ENCODE measurements at regions not wholly inside any gene's neighbourhood (a gene's known extent, or its start where the extent isn't known, plus 50 kb on each side); places are given as distances from the start of the nearest gene placed in this dataset.
A peak's percentile ranks its signal among the peaks of the same experiment; 100 is the strongest.
"Not testable (repeated sequence)": the region's sequence is repeated elsewhere in the genome, so short reads cannot be mapped to it uniquely, and the experiment has no call there.

- 33 to 55% (median 46%) methylated on average over 10 of the region's 10 CpGs for WGBS, 4 donors
- Histone ChIP-seq H3K27ac (peak overlapping the region in 5 of 12 donors; percentile 31 to 61 (median 40)), H3K4me3 (no peak overlapping the region), H3K36me3 (no peaks in the 10 kb centered on the region), H3K4me1 (peaks cover 0 to 37% (median 16%) of the 10 kb centered on the region in 12 donors), H3K27me3 (no peaks in the 10 kb centered on the region), H3K9me3 (no peaks in the 10 kb centered on the region)
- ATAC-seq, result peak; percentile 27 to 82 (median 65)
- peak in 2 of 5 donors; percentile 33 to 42 for DNase-seq
- intact Hi-C loops (cut with DNase I), result no loop called here
- TF ChIP-seq CTCF (IDR thresholded peaks at IDR 0.05), result no peak
- no peak for TF ChIP-seq POLR2A (IDR thresholded peaks at IDR 0.05)
Observed at GRCh38 chr11:15843309-15843872, 513.0 kb downstream of the SOX6 start.

- no peak for TF ChIP-seq POLR2A (IDR thresholded peaks at IDR 0.05)
- no peak for TF ChIP-seq CTCF (IDR thresholded peaks at IDR 0.05)
- Histone ChIP-seq H3K36me3 (no peaks in the 10 kb centered on the region), H3K9me3 (no peaks in the 10 kb centered on the region), H3K27me3 (no peaks in the 10 kb centered on the region), H3K4me1 (peaks cover 0 to 43% (median 18%) of the 10 kb centered on the region in 12 donors), H3K27ac (no peak overlapping the region), H3K4me3 (no peak overlapping the region)
- intact Hi-C loops (cut with DNase I), result no loop called here
- ATAC-seq, result no peak
- DNase-seq, result no peak
Observed at GRCh38 chr11:15845261-15845660, 511.1 kb downstream of the SOX6 start.

- Histone ChIP-seq H3K4me1 (peaks cover 0 to 34% (median 16%) of the 10 kb centered on the region in 12 donors), H3K27me3 (no peaks in the 10 kb centered on the region), H3K9me3 (no peaks in the 10 kb centered on the region), H3K27ac (no peak overlapping the region), H3K4me3 (no peak overlapping the region), H3K36me3 (no peaks in the 10 kb centered on the region)
- ATAC-seq (no peak), DNase-seq (no peak)
- 91 to 96% (median 92%) methylated on average over 2 of the region's 2 CpGs for WGBS, 4 donors
- intact Hi-C loops (cut with DNase I), result no loop called here
- no peak for TF ChIP-seq POLR2A (IDR thresholded peaks at IDR 0.05)
- TF ChIP-seq CTCF (IDR thresholded peaks at IDR 0.05), result no peak
Observed at GRCh38 chr11:15848631-15849168, 507.6 kb downstream of the SOX6 start.

- no peaks in the 10 kb centered on the region for H3K27me3 ChIP-seq
- H3K9me3 ChIP-seq, result no peaks in the 10 kb centered on the region
- H3K27ac ChIP-seq, result peak overlapping the region in 1 of 12 donors; percentile 33
- intact Hi-C loops (cut with DNase I), result no loop called here
- peaks cover 0 to 29% (median 14%) of the 10 kb centered on the region in 12 donors for H3K4me1 ChIP-seq
- DNase-seq (no peak), ATAC-seq (peak; percentile 55 to 77 (median 70))
- 37 to 64% (median 49%) methylated on average over 4 of the region's 4 CpGs for WGBS, 4 donors
- no peak overlapping the region for H3K4me3 ChIP-seq
- no peak for TF ChIP-seq POLR2A (IDR thresholded peaks at IDR 0.05)
- TF ChIP-seq CTCF (IDR thresholded peaks at IDR 0.05), result no peak
- H3K36me3 ChIP-seq, result no peaks in the 10 kb centered on the region
Observed at GRCh38 chr11:15849257-15849656, 507.1 kb downstream of the SOX6 start.

- Histone ChIP-seq H3K27ac (peak overlapping the region in 2 of 12 donors; percentile 45 to 70), H3K4me1 (peaks cover 0 to 28% (median 13%) of the 10 kb centered on the region in 12 donors)
- not testable (repeated sequence) for H3K27me3 ChIP-seq, ATAC-seq, H3K9me3 ChIP-seq, DNase-seq, H3K4me3 ChIP-seq, H3K36me3 ChIP-seq
- intact Hi-C loops (cut with DNase I), result loop anchor here in 1 of 10 donors (10.0 kb wide), 1 partner anchor 764 kb away; no protein-coding TSS in a partner anchor
Observed at GRCh38 chr11:15850335-15850734, 506.0 kb downstream of the SOX6 start.
